MCF 10A (cell line): ENCODE measurements at regions not wholly inside any gene's neighbourhood (a gene's known extent, or its start where the extent isn't known, plus 50 kb on each side); places are given as distances from the start of the nearest gene placed in this dataset.
A peak's percentile ranks its signal among the peaks of the same experiment; 100 is the strongest.

Source experiments
- BruUV-seq: library from RNA; stranded (reverse); fragments of 400-500 nt; replicated peaks from 2 replicates; lab custom pipeline; 2021; lab: Mats Ljungman, UMichigan
- CTCF ChIA-PET: fragments of 300-600 bp; sonication (Branson Sonifier 250); formaldehyde crosslinking; extraction: SDS; loops from one replicate; lab custom pipeline; 2021; ENCODE audit warnings: antibody characterized with exemption, inconsistent platforms; lab: Yijun Ruan, JAX
- POLR2A ChIA-PET: fragments of 300-600, 350-650 bp; sonication (Branson Sonifier 250); formaldehyde crosslinking; extraction: SDS; loops from one replicate; lab custom pipeline; 2020; ENCODE audit warnings: antibody characterized with exemption, inconsistent platforms; lab: Yijun Ruan, JAX
- DNase-seq: peaks from one replicate; pipeline ENCODE4 v3.0.0-alpha.2; 2018; ENCODE audit not compliant: unreplicated experiment
- H3K27ac Mint-ChIP-seq: one replicate; pipeline ENCODE4 v1.8.0; 2022; ENCODE audit warnings: mild to moderate bottlenecking, low read depth, mixed read lengths; ENCODE audit not compliant: unreplicated experiment
- H3K27me3 Mint-ChIP-seq: one replicate; pipeline ENCODE4 v1.8.0; 2022; ENCODE audit warnings: mixed read lengths; ENCODE audit not compliant: insufficient read depth, unreplicated experiment
- H3K36me3 Mint-ChIP-seq: one replicate; pipeline ENCODE4 v1.8.0; 2022; ENCODE audit warnings: mild to moderate bottlenecking, moderate library complexity, mixed read lengths; ENCODE audit not compliant: insufficient read depth, unreplicated experiment
- H3K4me1 Mint-ChIP-seq: one replicate; pipeline ENCODE4 v1.8.0; 2022; ENCODE audit warnings: mixed read lengths; ENCODE audit not compliant: insufficient read depth, unreplicated experiment
- H3K4me3 Mint-ChIP-seq: one replicate; pipeline ENCODE4 v1.8.0; 2022; ENCODE audit warnings: mild to moderate bottlenecking, moderate library complexity, mixed read lengths; ENCODE audit not compliant: unreplicated experiment
- H3K9me3 Mint-ChIP-seq: one replicate; pipeline ENCODE4 v1.8.0; 2022; ENCODE audit warnings: mixed read lengths; ENCODE audit not compliant: unreplicated experiment
- CTCF ChIP-seq: fragments of 200-600 bp; IDR thresholded peaks from one replicate; pipeline ENCODE4 v1.8.0; 2022; ENCODE audit warnings: antibody characterized with exemption, mild to moderate bottlenecking; ENCODE audit not compliant: unreplicated experiment
- intact Hi-C: fragments of 100-400 bp; cut with micrococcal nuclease; formaldehyde crosslinking; loops from 2 replicates; pipeline ENCODE4 v1.14.1; 2022

- no TSS peak for BruUV-seq
- TF ChIP-seq CTCF: no peak
- Mint-ChIP-seq H3K27me3 (no peaks in the 10 kb centered on the region), H3K4me3 (no peak overlapping the region), H3K36me3 (no peaks in the 10 kb centered on the region), H3K27ac (no peak overlapping the region), H3K9me3 (no peaks in the 10 kb centered on the region), H3K4me1 (peaks cover 7% of the 10 kb centered on the region)
- CTCF ChIA-PET: interaction anchor here (0.6 to 1.5 kb wide), 2 partner anchors 17 to 391 kb away, joined by 4 to 5 read pairs; no protein-coding TSS in a partner anchor
- intact Hi-C loops: no loop called here
- DNase-seq: peak; percentile 27
- POLR2A ChIA-PET: no interaction called here
Measured at GRCh38 chr11:59263225-59263894, 50.6 kb upstream of the MPEG1 start.
